DMS79 treated with DMSO at 0.1 percent for 48 hours (cell line): ENCODE measurements at regions not wholly inside any gene's neighbourhood (a gene's known extent, or its start where the extent isn't known, plus 50 kb on each side); places are given as distances from the start of the nearest gene placed in this dataset.

ENCODE experiments used
- DNase-seq: peaks from one replicate; lab custom pipeline; 2025; lab: John Stamatoyannopoulos, UW

GRCh38 chr3:147851062-147851461 lies 441.9 kb downstream of the ZIC1 start:
- DNase-seq = no peak

GRCh38 chr3:147854542-147854941 lies 445.4 kb downstream of the ZIC1 start:
- no peak for DNase-seq

DNA sequence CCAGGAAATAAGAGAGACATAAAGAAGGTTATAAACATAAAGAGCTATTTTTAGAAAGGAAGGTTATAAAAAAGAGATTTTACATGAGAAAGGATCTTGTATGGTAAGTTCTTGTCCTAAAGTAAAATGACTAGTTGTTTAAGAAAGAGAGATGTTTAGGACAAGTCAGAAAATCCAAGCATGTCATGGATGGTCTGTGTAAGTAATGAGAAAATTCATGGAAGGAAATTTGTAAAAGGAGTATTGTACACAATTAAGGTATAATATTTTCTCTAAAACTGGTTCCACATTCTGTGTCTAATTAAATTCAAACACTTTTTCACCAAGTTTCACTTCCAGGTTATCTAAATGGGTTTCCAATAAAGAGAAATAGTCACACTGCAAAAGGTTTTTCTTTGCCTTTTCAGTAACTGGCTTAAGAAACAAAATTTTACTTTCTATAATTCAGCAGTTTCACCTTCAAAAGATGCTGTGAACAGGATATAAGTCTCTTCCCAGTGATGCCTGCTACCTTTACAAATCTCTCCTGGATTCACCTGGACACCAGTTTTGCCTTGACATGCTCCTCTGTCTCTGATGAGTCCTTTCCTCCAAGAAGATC lies 455.7 kb downstream of the ZIC1 start:
- DNase-seq = no peak

DNA sequence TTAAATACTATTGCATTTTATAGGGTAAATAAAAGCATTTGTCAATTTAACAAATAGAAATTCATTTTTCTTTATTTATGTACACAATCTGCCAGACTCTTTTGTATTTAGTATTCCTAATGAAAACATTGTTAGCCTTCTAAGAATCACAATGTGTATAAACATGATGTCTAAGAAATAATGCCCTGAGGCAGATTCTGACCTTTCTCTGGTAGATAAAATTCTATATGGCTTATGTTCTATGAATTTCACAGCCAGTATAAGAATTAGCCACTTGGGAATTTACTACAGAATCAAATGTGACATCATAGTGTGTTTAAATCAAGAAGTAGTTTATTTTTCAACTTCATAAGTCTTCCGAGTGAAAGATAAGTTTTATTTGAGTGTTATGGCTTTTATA lies 457.4 kb downstream of the ZIC1 start:
- no peak for DNase-seq

- no peak for DNase-seq
These were observed 463.4 kb downstream of the ZIC1 start for GRCh38 chr3:147872568-147872967.

DNA sequence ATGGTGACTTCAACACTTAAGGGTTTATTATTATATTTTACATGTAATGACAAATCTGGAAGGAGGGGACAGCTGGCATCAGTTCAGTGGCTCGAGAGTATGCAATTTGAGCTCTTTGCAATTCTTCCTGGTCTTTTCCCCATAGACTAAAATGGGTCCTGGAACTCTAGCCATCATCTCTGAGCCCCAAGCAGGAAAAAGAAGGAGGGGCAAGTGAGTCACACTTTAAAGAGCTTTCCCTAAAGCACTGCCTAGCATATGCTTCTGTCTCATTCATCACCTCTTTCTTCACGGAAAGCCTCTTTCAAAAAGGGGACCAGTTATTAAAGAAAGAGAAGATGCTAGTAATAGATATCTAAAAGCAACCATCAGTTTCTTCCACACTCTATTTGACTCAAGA lies 466.3 kb downstream of the ZIC1 start:
- no peak for DNase-seq

GRCh38 chr3:147881933-147882332 lies 472.8 kb downstream of the ZIC1 start:
- DNase-seq = no peak

GRCh38 chr3:147886879-147887278 lies 477.7 kb downstream of the ZIC1 start:
- DNase-seq = no peak

GRCh38 chr3:147887797-147888196 lies 478.6 kb downstream of the ZIC1 start:
- no peak for DNase-seq

GRCh38 chr3:147890114-147890513 lies 480.9 kb downstream of the ZIC1 start:
- DNase-seq = no peak

DNA sequence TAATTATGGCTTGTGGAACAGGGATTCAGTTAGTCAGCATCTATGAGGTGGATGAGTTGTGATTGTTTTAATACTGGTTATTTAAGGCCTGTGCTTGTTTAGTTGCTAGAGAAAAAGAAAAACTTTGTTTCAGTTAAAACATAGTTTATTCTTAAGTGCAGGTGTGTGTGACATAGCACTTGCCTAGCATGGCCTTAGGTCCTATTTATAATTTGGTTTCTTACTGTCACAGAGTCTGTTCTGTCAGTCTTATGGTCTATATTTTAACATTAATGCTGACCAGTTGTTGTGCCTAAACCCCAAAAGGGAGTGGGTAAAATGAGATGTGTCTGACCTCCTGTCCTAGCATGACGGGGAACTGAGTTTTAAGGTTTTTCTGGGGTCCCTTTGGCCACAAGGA lies 486.3 kb downstream of the ZIC1 start:
- DNase-seq = no peak

GRCh38 chr3:147900851-147901250 lies 491.7 kb downstream of the ZIC1 start:
- no peak for DNase-seq

- DNase-seq = no peak
These were observed 493.9 kb downstream of the ZIC1 start for GRCh38 chr3:147903026-147903425.

DNA sequence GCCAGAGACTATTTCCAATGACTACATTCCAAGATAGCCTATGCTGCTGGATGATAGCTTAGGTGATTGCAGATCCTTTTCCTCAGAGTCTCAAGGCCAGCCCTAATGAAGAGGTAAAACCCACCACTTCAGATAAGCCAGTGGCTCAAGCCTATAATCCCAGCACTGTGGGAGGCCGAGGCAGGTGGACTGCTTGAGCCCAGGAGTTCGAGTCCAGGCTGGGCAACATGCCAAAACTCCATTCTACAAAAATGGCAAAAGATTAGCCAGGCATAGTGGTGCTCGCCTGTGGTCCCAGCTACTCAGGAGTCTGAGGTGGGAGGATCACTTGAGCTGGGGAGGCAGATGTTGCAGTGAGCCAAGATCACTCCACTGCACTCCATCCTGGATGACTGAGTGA lies 495.3 kb downstream of the ZIC1 start:
- DNase-seq = no peak

DNA sequence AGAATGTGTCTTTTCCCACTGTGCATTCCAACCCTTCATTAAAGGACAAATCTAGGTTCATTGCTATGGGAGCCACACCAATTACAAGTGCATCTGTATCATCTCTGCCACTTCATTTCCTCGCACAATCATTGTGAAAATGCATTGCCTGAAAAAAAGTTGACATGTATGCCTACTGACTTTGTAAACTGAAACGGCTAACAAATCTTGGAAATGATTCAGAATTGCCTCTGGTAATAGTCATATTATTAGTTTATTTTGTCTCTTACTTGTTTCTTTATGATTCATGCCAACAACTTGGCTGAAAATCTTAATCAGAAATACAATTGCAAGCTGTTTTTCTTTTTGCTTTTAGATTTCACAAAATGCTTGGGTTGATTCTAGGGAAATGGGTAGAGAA lies 497.1 kb downstream of the ZIC1 start:
- DNase-seq = no peak

DNA sequence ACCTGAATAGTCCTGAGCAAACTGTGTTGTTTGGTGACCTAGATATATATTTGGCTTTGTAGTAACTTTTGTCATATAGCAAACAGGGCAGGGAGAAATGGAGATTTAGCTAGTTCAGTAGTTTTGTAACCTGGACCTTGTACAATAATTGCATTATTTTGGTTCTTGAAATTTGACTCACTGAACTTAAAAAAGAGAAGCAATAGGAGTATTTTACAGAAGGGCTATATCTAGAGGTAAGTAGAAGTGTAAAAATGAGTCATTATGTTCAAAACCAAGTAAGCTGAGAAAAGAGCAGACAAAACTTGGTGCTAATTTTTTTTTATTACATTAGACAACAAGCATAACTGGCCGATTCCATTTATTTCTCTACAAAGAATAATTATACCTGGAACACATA lies 505.4 kb downstream of the ZIC1 start:
- no peak for DNase-seq

DNA sequence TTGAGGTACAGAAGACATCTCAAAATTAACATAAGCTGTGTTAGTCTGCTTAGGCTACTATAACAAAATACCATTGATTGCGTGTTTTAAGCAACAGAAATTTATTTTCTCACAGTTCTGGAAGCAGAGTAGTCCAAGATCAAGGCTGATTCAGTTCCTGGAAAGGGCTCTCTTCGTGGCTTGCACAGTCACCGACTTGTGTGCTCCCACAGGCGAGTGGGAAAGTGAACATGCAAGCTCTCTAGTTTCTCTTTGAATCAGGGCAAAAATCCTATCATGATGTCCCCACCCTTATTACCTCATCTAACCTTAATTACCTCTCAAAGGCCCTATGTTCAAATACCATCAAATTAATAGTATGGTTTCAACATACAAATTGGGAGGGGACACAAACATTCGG lies 505.9 kb downstream of the ZIC1 start:
- no peak for DNase-seq

- no peak for DNase-seq
These were observed 510.3 kb downstream of the ZIC1 start for GRCh38 chr3:147919496-147919895.

- DNase-seq = no peak
These were observed 511.9 kb downstream of the ZIC1 start for GRCh38 chr3:147921051-147921450.

- no peak for DNase-seq
These were observed 515.6 kb downstream of the ZIC1 start for GRCh38 chr3:147924755-147925154.

- no peak for DNase-seq
These were observed 516.1 kb downstream of the ZIC1 start for GRCh38 chr3:147925272-147925671.

DNA sequence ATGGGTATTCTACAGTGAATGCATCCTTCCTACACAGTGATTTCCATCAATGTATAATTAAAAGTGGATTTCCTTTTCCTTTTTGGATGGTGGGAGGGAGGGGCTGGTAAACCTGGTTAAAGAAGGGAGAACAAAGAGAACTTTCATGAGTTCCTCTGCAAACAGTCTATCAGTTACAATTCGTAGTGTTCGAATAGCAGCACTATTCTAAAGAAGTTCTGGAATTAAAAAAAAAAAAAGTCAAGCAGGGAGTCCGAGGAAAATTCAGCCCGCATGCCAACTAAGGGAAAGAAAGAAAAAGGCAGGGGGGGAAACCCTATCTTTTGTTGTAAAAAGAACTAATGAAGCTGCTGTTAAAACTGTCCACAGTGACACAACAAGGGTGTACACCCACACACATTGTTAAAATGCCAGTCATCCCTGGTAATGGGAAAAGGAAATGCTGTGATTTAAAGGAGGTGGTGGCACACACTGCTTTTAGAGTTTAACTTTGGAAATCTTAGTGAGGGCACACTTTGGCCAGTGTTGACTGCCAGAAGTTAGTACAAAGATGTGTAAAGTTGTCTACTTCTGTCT lies 521.2 kb downstream of the ZIC1 start:
- no peak for DNase-seq

GRCh38 chr3:147934451-147935180 lies 525.5 kb downstream of the ZIC1 start:
- no peak for DNase-seq

GRCh38 chr3:147937341-147937740 lies 528.2 kb downstream of the ZIC1 start:
- DNase-seq = no peak
